K562 (cell line): ENCODE measurements at regions not wholly inside any gene's neighbourhood (a gene's known extent, or its start where the extent isn't known, plus 50 kb on each side); places are given as distances from the start of the nearest gene placed in this dataset.

Experiments used
- ATAC-seq: fragments of 200-7000 bp; cut with Tn5 transposase; 3 replicates; pipeline ENCODE4 v1.9.1; 2020; ENCODE audit warnings: moderate library complexity
- BruUV-seq: library from RNA; stranded (reverse); fragments of 400-500 nt; replicated peaks from 2 replicates; lab custom pipeline; 2021; lab: Mats Ljungman, UMichigan
- CTCF ChIA-PET: fragments of 300-600 bp; formaldehyde crosslinking; extraction: SDS; loops from one replicate; lab custom pipeline; 2021; ENCODE audit warnings: low intra/inter-chr PET ratio; lab: Yijun Ruan, JAX
- POLR2A ChIA-PET: fragments of 300-600, 350-650 bp; sonication (Branson Sonifier 250); formaldehyde crosslinking; extraction: SDS; loops from one replicate; lab custom pipeline; 2021; ENCODE audit warnings: antibody characterized with exemption, inconsistent platforms; lab: Yijun Ruan, JAX
- DNase-seq, 4 experiments: peaks; one replicate each; pipeline versions ENCODE4 v3.0.0 to v3.0.0-alpha.2; 2011 to 2018; ENCODE audit warnings: low spot score in 3 of 4, mixed read lengths in 3 of 4; ENCODE audit errors: extremely low read depth in 1 of 4
- FAIRE-seq: peaks from 2 replicates; lab custom pipeline; 2011; peaks lifted over from hg19 to GRCh38; lab: Jason Lieb, UNC
- H2AFZ ChIP-seq: 2 replicates; pipeline ENCODE4 v1.6.0; 2011; ENCODE audit warnings: low read depth, low read length, control low read depth, inconsistent platforms
- H3K27ac ChIP-seq: fragments of 200-600 bp; 3 replicates; pipeline ENCODE4 v1.8.0; 2011; ENCODE audit warnings: low read depth, mild to moderate bottlenecking, control low read depth, inconsistent platforms, low read length, moderate library complexity, mixed read lengths; ENCODE audit errors: extremely low read depth
- H3K27me3 ChIP-seq, 2 experiments: fragments of 300-600 bp in 1 of 2; 2 replicates in 1 of 2; 3 replicates in 1 of 2; pipeline versions ENCODE4 v1.6.0 to v1.8.0; 2011; ENCODE audit warnings: inconsistent platforms in 2 of 2, low read length in 2 of 2, mild to moderate bottlenecking in 1 of 2, mixed read lengths in 1 of 2, moderate library complexity in 1 of 2; ENCODE audit not compliant: control insufficient read depth in 2 of 2, insufficient read depth in 2 of 2
- H3K36me3 ChIP-seq: fragments of 300-600 bp; 3 replicates; pipeline ENCODE4 v1.8.0; 2011; ENCODE audit warnings: mild to moderate bottlenecking, low read length, inconsistent platforms; ENCODE audit not compliant: control insufficient read depth, insufficient read depth
- H3K4me1 ChIP-seq, 2 experiments: fragments of 200-600 bp in 1 of 2; replicated peaks in 1 of 2; 2 replicates in 1 of 2; 3 replicates in 1 of 2; pipeline versions ENCODE4 v1.5.1 to v1.8.0; 2011; ENCODE audit warnings: inconsistent platforms in 2 of 2, low read length in 2 of 2, mild to moderate bottlenecking in 1 of 2, mixed read lengths in 1 of 2, moderate library complexity in 1 of 2; ENCODE audit not compliant: control insufficient read depth in 2 of 2, insufficient read depth in 2 of 2
- H3K4me2 ChIP-seq: 2 replicates; pipeline ENCODE4 v1.6.1; 2011; ENCODE audit warnings: low read length, control low read depth, inconsistent platforms, mixed read lengths; ENCODE audit not compliant: insufficient read depth
- H3K4me3 ChIP-seq: fragments of 200-600 bp; sonication (generic), shearing (Covaris generic); 2 replicates; pipeline ENCODE4 v1.5.1; 2016; ENCODE audit warnings: control low read depth, inconsistent platforms
- H3K79me2 ChIP-seq: fragments of 200-600 bp; 3 replicates; pipeline ENCODE4 v1.8.0; 2011; ENCODE audit warnings: low read length, inconsistent platforms; ENCODE audit not compliant: control insufficient read depth, insufficient read depth
- H3K9ac ChIP-seq, 2 experiments: 2 replicates each; pipeline versions ENCODE4 v1.6.0 to v1.6.1; 2011; ENCODE audit warnings: low read depth in 2 of 2, low read length in 2 of 2, control low read depth in 1 of 2, inconsistent platforms in 1 of 2, mild to moderate bottlenecking in 1 of 2, mixed read lengths in 1 of 2; ENCODE audit not compliant: insufficient read depth in 1 of 2
- H3K9me1 ChIP-seq: one replicate; pipeline ENCODE4 v1.6.0; 2011; ENCODE audit warnings: inconsistent platforms, mild to moderate bottlenecking, low read length, moderate library complexity; ENCODE audit not compliant: control insufficient read depth, insufficient read depth
- H3K9me3 ChIP-seq: replicated peaks from 2 replicates; pipeline ENCODE4 v1.5.1; 2011; ENCODE audit warnings: low read depth, low read length, inconsistent platforms; ENCODE audit not compliant: control insufficient read depth, insufficient read depth
- H4K20me1 ChIP-seq: replicated peaks from 2 replicates; pipeline ENCODE4 v1.6.1; 2011; ENCODE audit warnings: low read length, inconsistent platforms, mixed read lengths; ENCODE audit not compliant: control insufficient read depth, insufficient read depth
- ASH1L ChIP-seq: fragments of 450-650 bp; IDR thresholded peaks from 2 replicates; pipeline ENCODE4 v1.6.1; 2018; ENCODE audit warnings: borderline replicate concordance, mild to moderate bottlenecking, low read depth; ENCODE audit not compliant: partially characterized antibody
- ATF3 ChIP-seq, 2 experiments: fragments of 450-650 bp in 1 of 2; sonication (generic) in 1 of 2; formaldehyde crosslinking in 1 of 2; IDR thresholded peaks in 1 of 2; conservative IDR thresholded peaks in 1 of 2; 2 replicates each; pipeline versions ENCODE4 v1.6.1 to v1.8.1; 2016 to 2023; ENCODE audit warnings: mild to moderate bottlenecking in 2 of 2, moderate library complexity in 2 of 2, inconsistent platforms in 1 of 2, missing genetic modification reagents in 1 of 2
- EHMT2 ChIP-seq: fragments of 450-650 bp; IDR thresholded peaks from 2 replicates; pipeline ENCODE4 v1.6.1; 2018; ENCODE audit warnings: antibody characterized with exemption
- FOXA3 ChIP-seq, 2 experiments: fragments of 450-650 bp in 1 of 2; sonication (generic) in 1 of 2; formaldehyde crosslinking; IDR thresholded peaks in 1 of 2; conservative IDR thresholded peaks in 1 of 2; 2 replicates each; pipeline versions ENCODE4 v1.4.0 to v1.8.0; 2020 to 2022; ENCODE audit warnings: mild to moderate bottlenecking in 2 of 2, missing genetic modification reagents in 1 of 2
- HCFC1 ChIP-seq: IDR thresholded peaks from 2 replicates; pipeline ENCODE4 v1.6.1; 2012; ENCODE audit warnings: low read depth, low read length, improper control_type of control experiment
- MTA3 ChIP-seq: fragments of 450-650 bp; formaldehyde crosslinking; IDR thresholded peaks from 2 replicates; pipeline ENCODE4 v1.6.1; 2017; ENCODE audit warnings: mild to moderate bottlenecking, borderline replicate concordance
- NR0B1 ChIP-seq: fragments of 450-650 bp; IDR thresholded peaks from one replicate; pipeline ENCODE4 v1.6.1; 2018; ENCODE audit warnings: mild to moderate bottlenecking, moderate library complexity; ENCODE audit not compliant: partially characterized antibody
- ZBTB2 ChIP-seq: fragments of 450-650 bp; IDR thresholded peaks from 2 replicates; pipeline ENCODE4 v1.6.1; 2016; ENCODE audit warnings: antibody characterized with exemption
- WGBS: fragments of 100-300 bp; shearing (Covaris generic); methylation state at CpG from one replicate; pipeline ENCODE4 v1.1.6; 2016; ENCODE audit warnings: low coverage, mixed read lengths; ENCODE audit not compliant: insufficient coverage; ENCODE audit errors: missing lambda C conversion rate; 5-methylcytosine and 5-hydroxymethylcytosine counted together
- in situ Hi-C: fragments of 300-500 bp; cut with MboI; formaldehyde crosslinking; loops from 4 replicates; pipeline ENCODE4 v1.15.0; 2018; ENCODE audit warnings: inconsistent platforms, mixed read lengths
- intact Hi-C: fragments of 100-400 bp; cut with micrococcal nuclease; formaldehyde crosslinking; loops from 2 replicates; pipeline ENCODE4 v1.14.2; 2022

GRCh38 chr5:165333623-165334022, 1828.2 kb downstream of the MAT2B start:
- no peak overlapping the region for H3K27ac ChIP-seq
- ATAC-seq: no peak

GRCh38 chr5:165334201-165334600, 1828.8 kb downstream of the MAT2B start:
- BruUV-seq: no TSS peak
- no peaks in the 10 kb centered on the region for H3K9me1 ChIP-seq
- WGBS: 7% methylated on average over 2 of the region's 2 CpGs
- H3K4me2 ChIP-seq: no peak overlapping the region
- intact Hi-C loops (no loop called here), in situ Hi-C loops (no loop called here)
- ATAC-seq: no peak
- H3K36me3 ChIP-seq: no peaks in the 10 kb centered on the region
- no peaks in the 10 kb centered on the region for H3K9me3 ChIP-seq
- DNase-seq: no peak
- ChIA-PET CTCF (no interaction called here), POLR2A (no interaction called here)
- no peak for FAIRE-seq
- no peaks in the 10 kb centered on the region for H4K20me1 ChIP-seq
- no peak overlapping the region for H2AFZ ChIP-seq
- H3K4me3 ChIP-seq: no peak overlapping the region
- no peak overlapping the region for H3K27ac ChIP-seq
- H3K27me3 ChIP-seq: no peaks in the 10 kb centered on the region
- TF ChIP-seq ZBTB2: no peak
- TF ChIP-seq MTA3: no peak
- no peak for TF ChIP-seq FOXA3 (CRISPR knock-in tag; conservative IDR thresholded peaks at IDR 0.05 in 1 of 2, IDR thresholded peaks at IDR 0.05 in 1 of 2)
- TF ChIP-seq ATF3 (IDR thresholded peaks at IDR 0.05): no peak
- TF ChIP-seq ATF3 (CRISPR knock-in tag; conservative IDR thresholded peaks at IDR 0.05): no peak
- TF ChIP-seq NR0B1: no peak
- TF ChIP-seq EHMT2: no peak
- no peak for TF ChIP-seq HCFC1
- no peak overlapping the region for H3K9ac ChIP-seq
- H3K4me1 ChIP-seq: no peaks in the 10 kb centered on the region
- H3K79me2 ChIP-seq: no peaks in the 10 kb centered on the region

More at GRCh38 chr5:165333623-165334022, 1828.2 kb downstream of the MAT2B start:
- H3K79me2 ChIP-seq: no peaks in the 10 kb centered on the region
- ChIA-PET POLR2A (no interaction called here), CTCF (no interaction called here)
- DNase-seq (no peak), FAIRE-seq (no peak)
- intact Hi-C loops (no loop called here), in situ Hi-C loops (no loop called here)
- H4K20me1 ChIP-seq: no peaks in the 10 kb centered on the region
- H3K27me3 ChIP-seq: no peaks in the 10 kb centered on the region
- no peak overlapping the region for H2AFZ ChIP-seq
- no peaks in the 10 kb centered on the region for H3K36me3 ChIP-seq
- no peaks in the 10 kb centered on the region for H3K9me3 ChIP-seq
- TF ChIP-seq ASH1L: no peak
- H3K9ac ChIP-seq: no peak overlapping the region
- no peaks in the 10 kb centered on the region for H3K9me1 ChIP-seq
- 19% methylated on average over 3 of the region's 3 CpGs for WGBS
- no peak overlapping the region for H3K4me2 ChIP-seq
- no peak overlapping the region for H3K4me3 ChIP-seq
- no TSS peak for BruUV-seq
- H3K4me1 ChIP-seq: no peaks in the 10 kb centered on the region
